K562 (cell line): ENCODE measurements at regions not wholly inside any gene's neighbourhood (a gene's known extent, or its start where the extent isn't known, plus 50 kb on each side); places are given as distances from the start of the nearest gene placed in this dataset.

Experiments used
- ATAC-seq: fragments of 200-7000 bp; cut with Tn5 transposase; 3 replicates; pipeline ENCODE4 v1.9.1; 2020; ENCODE audit warnings: moderate library complexity
- BruUV-seq: library from RNA; stranded (reverse); fragments of 400-500 nt; replicated peaks from 2 replicates; lab custom pipeline; 2021; lab: Mats Ljungman, UMichigan
- CTCF ChIA-PET: fragments of 300-600 bp; formaldehyde crosslinking; extraction: SDS; loops from one replicate; lab custom pipeline; 2021; ENCODE audit warnings: low intra/inter-chr PET ratio; lab: Yijun Ruan, JAX
- POLR2A ChIA-PET: fragments of 300-600, 350-650 bp; sonication (Branson Sonifier 250); formaldehyde crosslinking; extraction: SDS; loops from one replicate; lab custom pipeline; 2021; ENCODE audit warnings: antibody characterized with exemption, inconsistent platforms; lab: Yijun Ruan, JAX
- DNase-seq, 4 experiments: peaks; one replicate each; pipeline versions ENCODE4 v3.0.0 to v3.0.0-alpha.2; 2011 to 2018; ENCODE audit warnings: low spot score in 3 of 4, mixed read lengths in 3 of 4; ENCODE audit errors: extremely low read depth in 1 of 4
- FAIRE-seq: peaks from 2 replicates; lab custom pipeline; 2011; peaks lifted over from hg19 to GRCh38; lab: Jason Lieb, UNC
- H2AFZ ChIP-seq: 2 replicates; pipeline ENCODE4 v1.6.0; 2011; ENCODE audit warnings: low read depth, low read length, control low read depth, inconsistent platforms
- H3K27ac ChIP-seq: fragments of 200-600 bp; 3 replicates; pipeline ENCODE4 v1.8.0; 2011; ENCODE audit warnings: low read depth, mild to moderate bottlenecking, control low read depth, inconsistent platforms, low read length, moderate library complexity, mixed read lengths; ENCODE audit errors: extremely low read depth
- H3K27me3 ChIP-seq, 2 experiments: fragments of 300-600 bp in 1 of 2; 2 replicates in 1 of 2; 3 replicates in 1 of 2; pipeline versions ENCODE4 v1.6.0 to v1.8.0; 2011; ENCODE audit warnings: inconsistent platforms in 2 of 2, low read length in 2 of 2, mild to moderate bottlenecking in 1 of 2, mixed read lengths in 1 of 2, moderate library complexity in 1 of 2; ENCODE audit not compliant: control insufficient read depth in 2 of 2, insufficient read depth in 2 of 2
- H3K36me3 ChIP-seq: fragments of 300-600 bp; 3 replicates; pipeline ENCODE4 v1.8.0; 2011; ENCODE audit warnings: mild to moderate bottlenecking, low read length, inconsistent platforms; ENCODE audit not compliant: control insufficient read depth, insufficient read depth
- H3K4me1 ChIP-seq, 2 experiments: fragments of 200-600 bp in 1 of 2; replicated peaks in 1 of 2; 2 replicates in 1 of 2; 3 replicates in 1 of 2; pipeline versions ENCODE4 v1.5.1 to v1.8.0; 2011; ENCODE audit warnings: inconsistent platforms in 2 of 2, low read length in 2 of 2, mild to moderate bottlenecking in 1 of 2, mixed read lengths in 1 of 2, moderate library complexity in 1 of 2; ENCODE audit not compliant: control insufficient read depth in 2 of 2, insufficient read depth in 2 of 2
- H3K4me2 ChIP-seq: 2 replicates; pipeline ENCODE4 v1.6.1; 2011; ENCODE audit warnings: low read length, control low read depth, inconsistent platforms, mixed read lengths; ENCODE audit not compliant: insufficient read depth
- H3K4me3 ChIP-seq: fragments of 200-600 bp; sonication (generic), shearing (Covaris generic); 2 replicates; pipeline ENCODE4 v1.5.1; 2016; ENCODE audit warnings: control low read depth, inconsistent platforms
- H3K79me2 ChIP-seq: fragments of 200-600 bp; 3 replicates; pipeline ENCODE4 v1.8.0; 2011; ENCODE audit warnings: low read length, inconsistent platforms; ENCODE audit not compliant: control insufficient read depth, insufficient read depth
- H3K9ac ChIP-seq, 2 experiments: 2 replicates each; pipeline versions ENCODE4 v1.6.0 to v1.6.1; 2011; ENCODE audit warnings: low read depth in 2 of 2, low read length in 2 of 2, control low read depth in 1 of 2, inconsistent platforms in 1 of 2, mild to moderate bottlenecking in 1 of 2, mixed read lengths in 1 of 2; ENCODE audit not compliant: insufficient read depth in 1 of 2
- H3K9me1 ChIP-seq: one replicate; pipeline ENCODE4 v1.6.0; 2011; ENCODE audit warnings: inconsistent platforms, mild to moderate bottlenecking, low read length, moderate library complexity; ENCODE audit not compliant: control insufficient read depth, insufficient read depth
- H3K9me3 ChIP-seq: replicated peaks from 2 replicates; pipeline ENCODE4 v1.5.1; 2011; ENCODE audit warnings: low read depth, low read length, inconsistent platforms; ENCODE audit not compliant: control insufficient read depth, insufficient read depth
- H4K20me1 ChIP-seq: replicated peaks from 2 replicates; pipeline ENCODE4 v1.6.1; 2011; ENCODE audit warnings: low read length, inconsistent platforms, mixed read lengths; ENCODE audit not compliant: control insufficient read depth, insufficient read depth
- ESRRB ChIP-seq: fragments of 250-450 bp; sonication (Bioruptor Pico); IDR thresholded peaks from 2 replicates; pipeline ENCODE4 v1.5.0; 2020; ENCODE audit warnings: mild to moderate bottlenecking, moderate library complexity, borderline replicate concordance
- MEIS2 ChIP-seq: fragments of 450-650 bp; IDR thresholded peaks from 2 replicates; pipeline ENCODE4 v1.6.1; 2014; ENCODE audit warnings: mild to moderate bottlenecking; ENCODE audit not compliant: partially characterized antibody
- NFIX ChIP-seq: fragments of 250-450 bp; sonication (Bioruptor Pico); IDR thresholded peaks from 2 replicates; pipeline ENCODE4 v1.4.0; 2020; ENCODE audit warnings: low read depth, mild to moderate bottlenecking, moderate library complexity
- SIN3A ChIP-seq, 2 experiments: fragments of 150-350 bp in 1 of 2; IDR thresholded peaks; 2 replicates each; pipeline ENCODE4 v1.6.1; 2011 to 2016; ENCODE audit warnings: borderline replicate concordance in 2 of 2, low read depth in 2 of 2, low read length in 2 of 2, mild to moderate bottlenecking in 2 of 2, moderate library complexity in 2 of 2; ENCODE audit not compliant: control insufficient read depth in 1 of 2
- SMAD3 ChIP-seq: fragments of 450-650 bp; formaldehyde crosslinking; conservative IDR thresholded peaks from 2 replicates; pipeline ENCODE4 v1.4.0; 2020; ENCODE audit warnings: mild to moderate bottlenecking
- SP1 ChIP-seq: sonication (generic); formaldehyde crosslinking; IDR thresholded peaks from 2 replicates; pipeline ENCODE4 v1.8.1; 2022; ENCODE audit warnings: mild to moderate bottlenecking, missing genetic modification reagents
- ZC3H11A ChIP-seq: IDR thresholded peaks from 2 replicates; pipeline ENCODE4 v1.6.1; 2012; ENCODE audit warnings: low read depth, low read length, improper control_type of control experiment
- ZNF197 ChIP-seq: fragments of 200-800 bp; sonication (Bioruptor generic); IDR thresholded peaks from 2 replicates; pipeline ENCODE4 v1.6.1; 2016; ENCODE audit warnings: low read depth, missing genetic modification characterization, missing compliant biosample characterization
- WGBS: fragments of 100-300 bp; shearing (Covaris generic); methylation state at CpG from one replicate; pipeline ENCODE4 v1.1.6; 2016; ENCODE audit warnings: low coverage, mixed read lengths; ENCODE audit not compliant: insufficient coverage; ENCODE audit errors: missing lambda C conversion rate; 5-methylcytosine and 5-hydroxymethylcytosine counted together
- in situ Hi-C: fragments of 300-500 bp; cut with MboI; formaldehyde crosslinking; loops from 4 replicates; pipeline ENCODE4 v1.15.0; 2018; ENCODE audit warnings: inconsistent platforms, mixed read lengths
- intact Hi-C: fragments of 100-400 bp; cut with micrococcal nuclease; formaldehyde crosslinking; loops from 2 replicates; pipeline ENCODE4 v1.14.2; 2022
- TF ChIP-seq, protein P1 (sequence below), 2 experiments: IDR thresholded peaks; 2 replicates each; pipeline ENCODE4 v1.6.1; 2012; ENCODE audit warnings: improper control_type of control experiment in 2 of 2, low read depth in 2 of 2, low read length in 2 of 2, borderline replicate concordance in 1 of 2

GRCh38 chr6:11339380-11339779 lies 106.9 kb upstream of the NEDD9 start:
- Histone ChIP-seq H2AFZ (no peak overlapping the region), H3K27me3 (no peaks in the 10 kb centered on the region), H3K36me3 (no peaks in the 10 kb centered on the region), H3K27ac (no peak overlapping the region), H3K4me2 (no peak overlapping the region), H3K9me1 (no peaks in the 10 kb centered on the region), H3K79me2 (no peaks in the 10 kb centered on the region), H3K4me3 (no peak overlapping the region), H3K4me1 (no peaks in the 10 kb centered on the region), H4K20me1 (no peaks in the 10 kb centered on the region), H3K9me3 (no peaks in the 10 kb centered on the region), H3K9ac (no peak overlapping the region)
- POLR2A ChIA-PET, result no interaction called here
- CTCF ChIA-PET, result no interaction called here
- TF ChIP-seq ZNF197 (no peak), SIN3A (IDR thresholded peaks at IDR 0.05; ENCODE audit: borderline replicate concordance in 2 of 2, control insufficient read depth in 1 of 2, low read depth in 2 of 2, low read length in 2 of 2) (no peak), ESRRB (CRISPR knock-in tag) (no peak), ZC3H11A (no peak), NFIX (CRISPR knock-in tag) (no peak), MEIS2 (no peak), SP1 (CRISPR knock-in tag) (no peak), SMAD3 (CRISPR knock-in tag) (no peak)
- TF ChIP-seq, protein P1, sequence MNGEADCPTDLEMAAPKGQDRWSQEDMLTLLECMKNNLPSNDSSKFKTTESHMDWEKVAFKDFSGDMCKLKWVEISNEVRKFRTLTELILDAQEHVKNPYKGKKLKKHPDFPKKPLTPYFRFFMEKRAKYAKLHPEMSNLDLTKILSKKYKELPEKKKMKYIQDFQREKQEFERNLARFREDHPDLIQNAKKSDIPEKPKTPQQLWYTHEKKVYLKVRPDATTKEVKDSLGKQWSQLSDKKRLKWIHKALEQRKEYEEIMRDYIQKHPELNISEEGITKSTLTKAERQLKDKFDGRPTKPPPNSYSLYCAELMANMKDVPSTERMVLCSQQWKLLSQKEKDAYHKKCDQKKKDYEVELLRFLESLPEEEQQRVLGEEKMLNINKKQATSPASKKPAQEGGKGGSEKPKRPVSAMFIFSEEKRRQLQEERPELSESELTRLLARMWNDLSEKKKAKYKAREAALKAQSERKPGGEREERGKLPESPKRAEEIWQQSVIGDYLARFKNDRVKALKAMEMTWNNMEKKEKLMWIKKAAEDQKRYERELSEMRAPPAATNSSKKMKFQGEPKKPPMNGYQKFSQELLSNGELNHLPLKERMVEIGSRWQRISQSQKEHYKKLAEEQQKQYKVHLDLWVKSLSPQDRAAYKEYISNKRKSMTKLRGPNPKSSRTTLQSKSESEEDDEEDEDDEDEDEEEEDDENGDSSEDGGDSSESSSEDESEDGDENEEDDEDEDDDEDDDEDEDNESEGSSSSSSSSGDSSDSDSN (IDR thresholded peaks at IDR 0.05; ENCODE audit: borderline replicate concordance in 1 of 2, low read depth in 2 of 2, low read length in 2 of 2), result no peak
- ATAC-seq (no peak), FAIRE-seq (no peak), DNase-seq (no peak)
- no TSS peak for BruUV-seq
- in situ Hi-C loops (no loop called here), intact Hi-C loops (no loop called here)
- WGBS, result 0% methylated on average over 1 of the region's 1 CpG
